ENCODE measurements at regions not wholly inside any gene's neighbourhood (a gene's known extent, or its start where the extent isn't known, plus 50 kb on each side); places are given as distances from the start of the nearest gene placed in this dataset.

DNA sequence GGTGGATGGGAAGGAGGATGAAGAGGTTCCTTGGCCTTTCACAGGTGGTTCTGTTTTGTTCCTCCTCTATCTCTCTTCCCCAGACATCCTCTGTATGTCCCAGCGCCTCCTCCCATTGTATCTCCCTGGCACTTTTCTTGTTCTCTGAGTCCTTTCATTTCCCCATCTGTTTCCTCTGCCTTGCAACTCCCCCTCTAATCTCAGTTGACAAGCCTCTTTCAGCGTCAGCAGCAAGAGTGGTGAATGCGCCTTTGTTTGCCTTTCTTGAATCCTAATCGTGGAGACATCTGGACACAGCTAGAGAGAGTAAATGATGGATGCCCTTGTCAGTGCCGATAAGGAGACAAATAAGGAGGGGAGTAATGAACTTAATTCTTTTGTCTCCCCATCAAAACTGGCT is 167.0 kb downstream of the NDUFA10 start:
- TF ChIP-seq, protein P1, sequence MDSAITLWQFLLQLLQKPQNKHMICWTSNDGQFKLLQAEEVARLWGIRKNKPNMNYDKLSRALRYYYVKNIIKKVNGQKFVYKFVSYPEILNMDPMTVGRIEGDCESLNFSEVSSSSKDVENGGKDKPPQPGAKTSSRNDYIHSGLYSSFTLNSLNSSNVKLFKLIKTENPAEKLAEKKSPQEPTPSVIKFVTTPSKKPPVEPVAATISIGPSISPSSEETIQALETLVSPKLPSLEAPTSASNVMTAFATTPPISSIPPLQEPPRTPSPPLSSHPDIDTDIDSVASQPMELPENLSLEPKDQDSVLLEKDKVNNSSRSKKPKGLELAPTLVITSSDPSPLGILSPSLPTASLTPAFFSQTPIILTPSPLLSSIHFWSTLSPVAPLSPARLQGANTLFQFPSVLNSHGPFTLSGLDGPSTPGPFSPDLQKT (IDR thresholded peaks at IDR 0.05; ENCODE audit: borderline replicate concordance, low read depth, low read length) = no peak
- no peak for TF ChIP-seq ZNF274 (IDR thresholded peaks at IDR 0.05; ENCODE audit: low read length)
- TF ChIP-seq ZNF274 (tag by site-specific recombination; IDR thresholded peaks at IDR 0.05; ENCODE audit: borderline replicate concordance) = no peak
- TF ChIP-seq ZNF76 (tag by site-specific recombination; IDR thresholded peaks at IDR 0.05; ENCODE audit: borderline replicate concordance, low read depth) = no peak
- TF ChIP-seq, protein P2, sequence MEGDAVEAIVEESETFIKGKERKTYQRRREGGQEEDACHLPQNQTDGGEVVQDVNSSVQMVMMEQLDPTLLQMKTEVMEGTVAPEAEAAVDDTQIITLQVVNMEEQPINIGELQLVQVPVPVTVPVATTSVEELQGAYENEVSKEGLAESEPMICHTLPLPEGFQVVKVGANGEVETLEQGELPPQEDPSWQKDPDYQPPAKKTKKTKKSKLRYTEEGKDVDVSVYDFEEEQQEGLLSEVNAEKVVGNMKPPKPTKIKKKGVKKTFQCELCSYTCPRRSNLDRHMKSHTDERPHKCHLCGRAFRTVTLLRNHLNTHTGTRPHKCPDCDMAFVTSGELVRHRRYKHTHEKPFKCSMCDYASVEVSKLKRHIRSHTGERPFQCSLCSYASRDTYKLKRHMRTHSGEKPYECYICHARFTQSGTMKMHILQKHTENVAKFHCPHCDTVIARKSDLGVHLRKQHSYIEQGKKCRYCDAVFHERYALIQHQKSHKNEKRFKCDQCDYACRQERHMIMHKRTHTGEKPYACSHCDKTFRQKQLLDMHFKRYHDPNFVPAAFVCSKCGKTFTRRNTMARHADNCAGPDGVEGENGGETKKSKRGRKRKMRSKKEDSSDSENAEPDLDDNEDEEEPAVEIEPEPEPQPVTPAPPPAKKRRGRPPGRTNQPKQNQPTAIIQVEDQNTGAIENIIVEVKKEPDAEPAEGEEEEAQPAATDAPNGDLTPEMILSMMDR (tag by site-specific recombination; IDR thresholded peaks at IDR 0.05) = no peak
- TF ChIP-seq ZNF37A (tag by site-specific recombination; IDR thresholded peaks at IDR 0.05) = no peak
- TF ChIP-seq ZNF433 (tag by site-specific recombination; IDR thresholded peaks at IDR 0.05; ENCODE audit: low read depth) = no peak
- no peak for TF ChIP-seq ZNF140 (tag by site-specific recombination; IDR thresholded peaks at IDR 0.05)
- no peak for TF ChIP-seq PRDM1 (tag by site-specific recombination; IDR thresholded peaks at IDR 0.05)
- TF ChIP-seq, protein P3, sequence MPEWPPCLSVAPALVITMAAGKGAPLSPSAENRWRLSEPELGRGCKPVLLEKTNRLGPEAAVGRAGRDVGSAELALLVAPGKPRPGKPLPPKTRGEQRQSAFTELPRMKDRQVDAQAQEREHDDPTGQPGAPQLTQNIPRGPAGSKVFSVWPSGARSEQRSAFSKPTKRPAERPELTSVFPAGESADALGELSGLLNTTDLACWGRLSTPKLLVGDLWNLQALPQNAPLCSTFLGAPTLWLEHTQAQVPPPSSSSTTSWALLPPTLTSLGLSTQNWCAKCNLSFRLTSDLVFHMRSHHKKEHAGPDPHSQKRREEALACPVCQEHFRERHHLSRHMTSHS (tag by site-specific recombination; IDR thresholded peaks at IDR 0.05) = no peak
- no peak for TF ChIP-seq ZNF521 (tag by site-specific recombination; IDR thresholded peaks at IDR 0.05)

All from HEK293 (cell line).